ENCODE measurements at regions not wholly inside any gene's neighbourhood (a gene's known extent, or its start where the extent isn't known, plus 50 kb on each side); places are given as distances from the start of the nearest gene placed in this dataset.
"Not testable (repeated sequence)": the region's sequence is repeated elsewhere in the genome, so short reads cannot be mapped to it uniquely, and the experiment has no call there.

- no peak for DNase-seq
Measured at GRCh38 chr6:9044426-9044825, 609.1 kb upstream of the SLC35B3 start.

- DNase-seq, result no peak
Measured at GRCh38 chr6:9040718-9041117, 605.4 kb upstream of the SLC35B3 start.

DNA sequence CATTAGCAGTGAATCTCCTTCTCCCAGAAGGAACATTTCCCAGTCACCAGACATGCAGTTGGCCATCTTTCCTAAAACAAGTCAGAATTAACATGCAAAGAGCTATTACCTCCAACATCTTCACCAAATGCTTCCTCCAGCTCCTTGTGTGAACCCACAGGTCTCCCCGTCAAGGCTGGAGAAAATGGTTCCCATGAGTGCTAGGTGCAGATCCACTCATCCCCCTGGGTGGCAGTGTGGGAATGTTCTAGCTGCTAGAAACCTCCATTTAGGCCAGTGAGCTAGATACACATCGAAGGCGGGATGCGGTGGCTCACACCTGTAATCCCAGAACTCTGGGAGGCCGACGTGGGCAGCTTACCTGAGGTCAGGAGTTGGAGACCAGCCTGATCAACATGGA lies 603.9 kb upstream of the SLC35B3 start:
- DNase-seq, result no peak

- DNase-seq, result no peak
Measured at GRCh38 chr6:9028086-9028485, 592.7 kb upstream of the SLC35B3 start.

GRCh38 chr6:9025796-9026394 lies 590.5 kb upstream of the SLC35B3 start:
- no peak for DNase-seq

GRCh38 chr6:9025228-9025627 lies 589.9 kb upstream of the SLC35B3 start:
- no peak for DNase-seq

DNA sequence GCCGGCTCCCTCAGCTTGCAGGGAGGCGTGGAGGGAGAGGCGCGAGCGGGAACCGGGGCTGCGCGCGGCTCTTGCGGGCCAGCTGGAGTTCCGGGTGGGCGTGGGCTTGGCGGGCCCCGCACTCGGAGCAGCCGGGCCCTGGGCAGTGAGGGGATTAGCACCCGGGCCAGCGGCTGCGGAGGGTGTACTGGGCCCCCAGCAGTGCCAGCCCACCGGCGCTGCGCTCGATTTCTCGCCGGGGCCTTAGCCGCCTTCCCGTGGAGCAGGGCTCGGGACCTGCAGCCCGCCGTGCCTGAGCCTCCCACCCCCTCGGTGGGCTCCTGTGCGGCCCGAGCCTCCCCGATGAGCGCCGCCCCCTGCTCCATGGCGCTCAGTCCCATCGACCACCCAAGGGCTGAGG lies 588.9 kb upstream of the SLC35B3 start:
- not testable (repeated sequence) for DNase-seq

- no peak for DNase-seq
Measured at GRCh38 chr6:9020001-9020400, 584.7 kb upstream of the SLC35B3 start.

DNA sequence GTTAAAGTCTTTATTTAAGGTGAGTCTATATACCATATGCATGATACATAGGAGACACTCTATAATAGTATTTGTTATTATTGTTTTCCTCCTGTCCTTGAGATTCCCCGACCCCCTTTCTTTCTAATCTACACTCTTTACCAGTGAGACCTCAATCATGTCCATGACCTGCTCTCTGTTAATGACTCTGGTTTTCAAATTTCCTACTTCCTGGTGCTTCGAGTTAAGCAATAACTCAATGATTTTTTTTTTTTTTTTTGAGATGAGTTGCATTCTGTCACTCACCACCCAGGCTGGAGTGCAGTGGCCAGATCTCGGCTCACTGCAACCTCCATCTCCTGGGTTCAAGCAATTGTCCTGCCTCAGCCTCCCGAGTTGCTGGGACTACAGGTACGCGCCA lies 574.6 kb upstream of the SLC35B3 start:
- no peak for DNase-seq

DNA sequence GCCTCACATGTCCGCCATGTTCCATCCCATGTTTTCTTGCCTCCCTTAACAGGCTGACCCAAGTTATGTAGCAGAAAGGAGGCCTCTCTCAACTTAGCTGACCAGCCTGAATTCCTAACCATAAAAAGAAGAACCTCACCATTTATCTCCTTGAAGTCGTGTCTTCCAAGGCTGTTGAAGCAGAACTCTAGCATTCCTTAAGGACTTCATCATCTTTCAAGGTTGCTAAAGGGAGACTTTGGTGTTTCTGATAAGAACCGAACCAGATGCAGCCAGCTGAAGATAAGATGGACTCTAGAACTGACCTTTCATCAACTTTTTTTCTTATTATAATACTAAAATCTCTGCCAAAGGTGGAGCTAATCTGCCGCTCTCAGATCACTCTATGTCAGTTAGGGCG lies 571.7 kb upstream of the SLC35B3 start:
- DNase-seq, result no peak

- DNase-seq, result no peak
Measured at GRCh38 chr6:9002833-9003232, 567.5 kb upstream of the SLC35B3 start.

DNA sequence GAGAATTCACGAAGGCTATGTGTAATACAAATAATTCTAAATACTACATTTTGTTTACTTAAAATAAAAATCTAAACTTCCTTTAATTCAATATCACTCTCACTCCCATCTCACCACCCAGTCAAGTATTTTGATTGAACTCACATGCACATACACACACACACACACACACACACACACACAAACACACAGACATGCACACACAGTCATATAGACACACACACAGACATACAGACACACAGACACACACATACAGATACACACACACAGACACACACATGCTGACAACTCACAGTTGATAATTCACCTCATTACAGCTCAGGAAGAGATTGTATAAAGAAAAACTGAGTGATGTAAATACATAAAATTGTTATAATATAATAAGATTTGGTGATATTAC lies 559.8 kb upstream of the SLC35B3 start:
- no peak for DNase-seq

DNA sequence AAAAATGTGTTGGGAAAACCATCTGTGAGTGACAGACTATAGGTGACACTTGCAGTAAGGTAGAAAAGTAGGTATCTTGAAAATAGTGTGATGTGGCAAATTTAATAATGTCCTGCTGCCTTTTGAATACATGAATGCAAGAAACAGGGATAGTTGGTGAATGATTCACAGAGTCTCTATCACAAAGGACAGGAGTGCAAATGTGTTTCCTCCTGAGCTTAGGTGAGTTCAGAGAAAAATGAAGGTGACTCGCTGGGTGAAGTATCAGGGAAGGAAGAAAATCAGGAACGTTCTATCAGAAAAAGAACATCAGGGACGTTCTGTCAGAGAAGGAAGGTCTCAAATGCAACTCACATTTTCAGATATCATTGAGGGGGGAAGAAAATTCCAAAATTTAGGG lies 557.8 kb upstream of the SLC35B3 start:
- DNase-seq, result no peak

DNA sequence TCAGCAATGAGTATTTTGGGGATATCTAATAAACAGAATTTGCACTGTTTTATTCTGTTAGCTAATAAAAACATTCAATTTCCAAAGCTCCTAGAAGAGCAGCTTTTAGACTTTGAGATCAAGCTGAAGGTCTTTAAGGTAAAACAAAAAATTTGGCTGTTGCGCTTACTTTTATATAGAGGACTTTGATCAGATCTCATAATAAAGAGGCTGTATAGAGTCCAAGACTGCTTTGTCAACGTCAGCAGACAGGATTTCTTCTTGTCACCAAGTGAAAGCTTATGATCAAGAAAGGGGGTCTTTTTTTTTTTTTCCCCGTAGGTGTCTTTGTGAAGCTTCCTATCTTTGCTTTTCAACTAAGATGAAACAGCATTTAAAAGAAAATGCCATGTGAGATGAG lies 556.5 kb upstream of the SLC35B3 start:
- no peak for DNase-seq

DNA sequence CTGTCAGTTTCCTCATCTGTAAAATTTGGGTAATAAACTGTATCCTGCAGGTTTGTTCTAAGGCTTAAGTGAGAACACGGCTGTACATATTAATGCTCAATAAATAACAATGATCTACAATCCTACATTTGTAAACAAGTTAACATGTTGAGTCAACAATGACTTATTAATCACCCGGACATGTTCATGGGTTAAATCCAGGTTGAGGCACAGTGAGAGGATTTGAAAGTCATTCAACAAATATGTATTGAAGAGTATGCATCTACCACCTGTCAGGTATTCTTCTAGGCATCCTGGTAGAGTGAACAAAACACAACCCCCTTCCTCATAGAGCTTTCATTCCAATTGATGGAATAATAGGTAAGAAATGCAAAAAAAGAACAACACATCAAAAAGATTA lies 554.7 kb upstream of the SLC35B3 start:
- DNase-seq, result no peak

DNA sequence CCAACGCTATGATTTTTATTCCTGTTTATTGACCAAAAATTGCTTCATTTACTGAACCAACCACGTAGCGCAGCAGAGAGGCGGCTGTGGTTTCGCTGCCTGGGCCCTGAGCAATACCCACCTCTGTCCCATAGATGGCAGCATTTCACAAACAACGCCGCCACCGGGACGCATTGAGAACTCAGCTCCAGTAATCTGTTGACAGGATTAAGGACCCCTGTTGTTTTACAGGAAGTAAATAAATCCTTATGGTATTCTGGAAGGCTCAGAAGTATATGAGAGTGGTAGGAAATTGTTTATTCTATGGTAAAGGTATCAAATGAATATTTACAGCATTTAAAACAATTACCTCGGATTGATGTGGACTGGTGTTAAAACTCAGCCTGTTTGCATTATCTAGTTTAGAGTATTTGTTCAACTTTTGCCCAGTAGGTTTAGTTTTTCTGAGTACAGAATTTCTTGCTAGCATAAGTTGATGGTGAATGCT lies 547.9 kb upstream of the SLC35B3 start:
- peak; percentile 8 for DNase-seq

GRCh38 chr6:8982668-8983067 lies 547.3 kb upstream of the SLC35B3 start:
- DNase-seq, result no peak

- no peak for DNase-seq
Measured at GRCh38 chr6:8973395-8973794, 538.0 kb upstream of the SLC35B3 start.

GRCh38 chr6:8969747-8970146 lies 534.4 kb upstream of the SLC35B3 start:
- DNase-seq, result no peak

GRCh38 chr6:8958894-8959511 lies 523.7 kb upstream of the SLC35B3 start:
- DNase-seq, result no peak

DNA sequence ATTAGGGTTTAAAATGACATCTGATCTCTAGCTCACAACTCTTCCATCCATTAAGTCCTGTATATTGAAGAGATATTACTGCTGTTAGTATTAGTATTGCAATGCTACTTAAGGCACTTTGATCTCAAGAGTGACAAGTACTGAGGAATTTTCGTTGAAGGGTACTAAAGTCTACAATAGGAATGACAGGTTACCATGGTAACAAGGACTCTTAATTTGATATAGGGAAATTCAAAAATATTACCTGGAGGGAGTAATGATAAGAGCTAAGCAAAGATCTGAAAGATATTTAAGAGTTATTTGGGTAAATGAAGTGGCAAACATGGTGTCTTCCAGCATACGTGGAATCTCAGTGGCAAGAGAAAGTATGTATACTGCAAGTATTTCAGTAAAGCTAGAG lies 518.0 kb upstream of the SLC35B3 start:
- no peak for DNase-seq

GRCh38 chr6:8948733-8949132 lies 513.4 kb upstream of the SLC35B3 start:
- no peak for DNase-seq

DNA sequence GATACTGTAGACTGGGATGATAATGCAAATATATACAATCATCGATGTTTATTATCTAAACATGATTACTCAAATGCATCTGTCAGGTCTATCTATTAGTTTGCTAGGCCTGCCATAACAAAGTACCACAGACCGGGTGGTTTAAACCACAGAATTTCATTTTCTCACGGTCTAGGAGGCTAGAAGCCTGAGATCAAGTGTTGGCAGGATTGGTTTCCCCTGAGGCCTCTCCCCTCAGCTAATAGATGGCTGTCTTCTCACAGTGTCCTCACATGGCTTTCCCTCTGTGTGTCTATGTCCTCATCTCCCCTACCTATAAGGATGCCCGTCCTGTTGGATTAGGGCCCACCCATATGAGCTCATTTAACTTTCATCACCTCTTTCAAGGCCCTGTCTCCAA lies 512.6 kb upstream of the SLC35B3 start:
- no peak for DNase-seq

GRCh38 chr6:8944548-8944947 lies 509.2 kb upstream of the SLC35B3 start:
- DNase-seq, result no peak

- DNase-seq, result no peak
Measured at GRCh38 chr6:8943073-8943472, 507.7 kb upstream of the SLC35B3 start.
